ENCODE measurements at regions not wholly inside any gene's neighbourhood (a gene's known extent, or its start where the extent isn't known, plus 50 kb on each side); places are given as distances from the start of the nearest gene placed in this dataset.

DNA sequence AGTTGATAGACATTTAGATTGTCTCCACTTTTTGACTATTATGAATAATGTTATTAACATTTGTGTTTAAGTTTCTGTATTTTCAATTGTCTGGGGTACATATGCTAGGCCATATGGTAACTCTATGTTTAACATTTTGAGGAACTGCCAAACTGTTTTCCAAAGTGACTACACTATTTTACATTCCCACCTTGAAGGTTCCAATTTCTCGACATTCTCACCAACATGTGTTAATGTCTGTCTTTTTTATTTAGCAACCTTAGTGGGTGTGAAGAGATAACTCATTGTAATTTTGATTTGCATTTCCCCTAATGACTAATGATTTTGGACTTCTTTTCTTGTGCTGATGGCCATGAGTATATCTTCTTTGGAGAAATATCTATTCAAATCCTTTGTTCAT lies 832.4 kb downstream of the DNAJB9 start (continued):
- no peak for TF ChIP-seq ZBTB21 (CRISPR knock-in tag; IDR thresholded peaks at IDR 0.05)
- TF ChIP-seq, protein P1, sequence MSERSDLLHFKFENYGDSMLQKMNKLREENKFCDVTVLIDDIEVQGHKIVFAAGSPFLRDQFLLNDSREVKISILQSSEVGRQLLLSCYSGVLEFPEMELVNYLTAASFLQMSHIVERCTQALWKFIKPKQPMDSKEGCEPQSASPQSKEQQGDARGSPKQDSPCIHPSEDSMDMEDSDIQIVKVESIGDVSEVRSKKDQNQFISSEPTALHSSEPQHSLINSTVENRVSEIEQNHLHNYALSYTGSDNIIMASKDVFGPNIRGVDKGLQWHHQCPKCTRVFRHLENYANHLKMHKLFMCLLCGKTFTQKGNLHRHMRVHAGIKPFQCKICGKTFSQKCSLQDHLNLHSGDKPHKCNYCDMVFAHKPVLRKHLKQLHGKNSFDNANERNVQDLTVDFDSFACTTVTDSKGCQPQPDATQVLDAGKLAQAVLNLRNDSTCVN (CRISPR knock-in tag; IDR thresholded peaks at IDR 0.05; ENCODE audit: borderline replicate concordance) = no peak
- TF ChIP-seq NBN (conservative IDR thresholded peaks at IDR 0.05) = no peak

DNA sequence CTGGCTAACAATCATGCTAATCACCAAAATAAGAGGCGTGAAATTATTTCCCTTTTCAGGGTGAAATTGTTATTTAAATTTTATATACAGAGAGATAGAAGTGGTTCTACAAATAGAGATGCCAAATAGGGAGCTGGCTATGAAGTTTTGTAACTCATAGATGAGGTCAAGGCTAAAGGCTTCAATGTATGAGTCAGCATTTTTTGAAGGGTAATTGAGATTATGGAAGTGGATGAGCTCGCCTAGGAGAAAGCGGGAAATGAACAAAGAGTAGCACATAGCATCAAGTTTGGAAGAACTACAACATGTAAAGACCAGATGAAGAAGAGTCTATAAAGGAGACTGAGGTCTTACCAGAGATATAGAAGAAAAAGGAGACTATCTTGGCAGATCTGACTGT lies 838.1 kb downstream of the DNAJB9 start:
- ChIA-PET CTCF (ENCODE audit: low intra/inter-chr PET ratio, low total read pairs) (no interaction called here), POLR2A (no interaction called here)
- 0 out of 2 replicates have a peak, but pooled peaks cover 3% of the 10 kb centered on the region for H3K9me3 ChIP-seq (ENCODE audit: low read length)
- intact Hi-C loops (cut with micrococcal nuclease; ENCODE audit: unreplicated experiment) = no loop called here
- no peak overlapping the region for H3K4me3 ChIP-seq (replicated peaks in 1 of 3; ENCODE audit: insufficient read depth in 1 of 3, low read depth in 2 of 3, low read length in 3 of 3)
- H3K27ac ChIP-seq (ENCODE audit: extremely low read length, insufficient read depth, low read length) = no peak overlapping the region
- FAIRE-seq (no peak), DNase-seq (ENCODE audit: low spot score) (no peak), ATAC-seq (no peak)
- no peaks in the 10 kb centered on the region for H3K36me3 ChIP-seq (replicated peaks in 1 of 2; ENCODE audit: control insufficient read depth in 1 of 2, insufficient read depth in 2 of 2, low read length in 2 of 2)
- H3K27me3 ChIP-seq (ENCODE audit: control insufficient read depth in 1 of 2, insufficient read depth in 2 of 2, low read length in 2 of 2) = no peaks in the 10 kb centered on the region
- WGBS (ENCODE audit: low lambda C conversion rate) = 4% methylated on average over 3 of the region's 3 CpGs
- no peak overlapping the region for H3K4me2 ChIP-seq (ENCODE audit: low read depth, low read length)
- in situ Hi-C loops (cut with HindIII; ENCODE audit: extremely low pct_ligation_motif_present, low pct_unique_long_range_greater_than_20kb) = no loop called here
- no peaks in the 10 kb centered on the region for H3K79me2 ChIP-seq (ENCODE audit: insufficient read depth, low read length)
- H3K4me1 ChIP-seq (ENCODE audit: insufficient read depth, low read length) = no peaks in the 10 kb centered on the region
- TF ChIP-seq ZNF431 (CRISPR knock-in tag; IDR thresholded peaks at IDR 0.05; ENCODE audit: borderline replicate concordance, low read depth) = no peak
- TF ChIP-seq NFE2L2 (IDR thresholded peaks at IDR 0.05; ENCODE audit: low read length) = peak; percentile 74
- peak; percentile 90 for TF ChIP-seq MAFF (IDR thresholded peaks at IDR 0.05; ENCODE audit: low read depth, low read length)
- TF ChIP-seq MAFK (conservative IDR thresholded peaks at IDR 0.05 in 1 of 2, IDR thresholded peaks at IDR 0.05 in 1 of 2; ENCODE audit: low read length in 2 of 2) = peak; percentile 93 to 96
- no peak overlapping the region for H2AFZ ChIP-seq (ENCODE audit: low read length)
- BruUV-seq (replicated peaks) = no TSS peak
- no peaks in the 10 kb centered on the region for H4K20me1 ChIP-seq (ENCODE audit: insufficient read depth, low read length)
- no peak overlapping the region for H3K9ac ChIP-seq (ENCODE audit: insufficient read depth, low read depth, low read length)

DNA sequence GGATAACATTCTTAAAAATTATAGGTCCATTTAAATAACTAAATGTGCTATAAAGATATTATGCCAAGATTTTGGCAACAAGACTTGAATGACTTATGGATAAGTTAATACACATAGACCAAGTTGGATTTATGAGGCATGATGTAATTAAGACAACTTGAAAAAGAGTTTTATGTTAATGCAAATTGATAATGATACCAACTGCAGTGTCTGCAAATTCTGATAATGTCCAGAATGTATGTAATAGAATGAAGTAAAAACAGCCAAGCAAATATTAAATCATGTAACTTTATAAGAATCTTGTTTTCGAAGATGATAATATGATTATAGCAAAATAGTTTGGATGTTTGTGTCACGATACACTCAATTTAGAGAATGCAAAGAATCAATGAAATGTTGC lies 868.3 kb downstream of the DNAJB9 start:
- ATAC-seq (no peak), DNase-seq (ENCODE audit: low spot score) (no peak), FAIRE-seq (no peak)
- no peaks in the 10 kb centered on the region for H3K9me3 ChIP-seq (ENCODE audit: low read length)
- no peak overlapping the region for H3K4me3 ChIP-seq (replicated peaks in 1 of 3; ENCODE audit: insufficient read depth in 1 of 3, low read depth in 2 of 3, low read length in 3 of 3)
- no peaks in the 10 kb centered on the region for H3K27me3 ChIP-seq (ENCODE audit: control insufficient read depth in 1 of 2, insufficient read depth in 2 of 2, low read length in 2 of 2)
- ChIA-PET CTCF (ENCODE audit: low intra/inter-chr PET ratio, low total read pairs) (no interaction called here), POLR2A (no interaction called here)
- H3K36me3 ChIP-seq (replicated peaks in 1 of 2; ENCODE audit: control insufficient read depth in 1 of 2, insufficient read depth in 2 of 2, low read length in 2 of 2) = no peaks in the 10 kb centered on the region
- H3K27ac ChIP-seq (ENCODE audit: extremely low read length, insufficient read depth, low read length) = no peak overlapping the region
- H3K4me1 ChIP-seq (ENCODE audit: insufficient read depth, low read length) = no peaks in the 10 kb centered on the region
- H4K20me1 ChIP-seq (ENCODE audit: insufficient read depth, low read length) = no peaks in the 10 kb centered on the region
- H2AFZ ChIP-seq (ENCODE audit: low read length) = no peak overlapping the region
- H3K79me2 ChIP-seq (ENCODE audit: insufficient read depth, low read length) = no peaks in the 10 kb centered on the region
- WGBS (ENCODE audit: low lambda C conversion rate) = 0% methylated on average over 2 of the region's 2 CpGs
- no peak overlapping the region for H3K9ac ChIP-seq (ENCODE audit: insufficient read depth, low read depth, low read length)
- intact Hi-C loops (cut with micrococcal nuclease; ENCODE audit: unreplicated experiment) (no loop called here), in situ Hi-C loops (cut with HindIII; ENCODE audit: extremely low pct_ligation_motif_present, low pct_unique_long_range_greater_than_20kb) (no loop called here)
- BruUV-seq (replicated peaks) = no TSS peak
- no peak overlapping the region for H3K4me2 ChIP-seq (ENCODE audit: low read depth, low read length)
- TF ChIP-seq ZFP36L2 (CRISPR knock-in tag; IDR thresholded peaks at IDR 0.05) = no peak
- no peak for TF ChIP-seq ZSCAN12 (CRISPR knock-in tag; IDR thresholded peaks at IDR 0.05)
- no peak for TF ChIP-seq AGO2 (optimal IDR thresholded peaks at IDR 0.05; ENCODE audit: low read depth, low read length)
- TF ChIP-seq U2AF2 (IDR thresholded peaks at IDR 0.05; ENCODE audit: low read depth, low read length) = no peak
- TF ChIP-seq ZNF431 (CRISPR knock-in tag; IDR thresholded peaks at IDR 0.05; ENCODE audit: borderline replicate concordance, low read depth) = no peak
- no peak for TF ChIP-seq ZNF317 (CRISPR knock-in tag; IDR thresholded peaks at IDR 0.05)
- no peak for TF ChIP-seq ZBTB8A (CRISPR knock-in tag; IDR thresholded peaks at IDR 0.05; ENCODE audit: borderline replicate concordance, low read depth)
- TF ChIP-seq, protein P2, sequence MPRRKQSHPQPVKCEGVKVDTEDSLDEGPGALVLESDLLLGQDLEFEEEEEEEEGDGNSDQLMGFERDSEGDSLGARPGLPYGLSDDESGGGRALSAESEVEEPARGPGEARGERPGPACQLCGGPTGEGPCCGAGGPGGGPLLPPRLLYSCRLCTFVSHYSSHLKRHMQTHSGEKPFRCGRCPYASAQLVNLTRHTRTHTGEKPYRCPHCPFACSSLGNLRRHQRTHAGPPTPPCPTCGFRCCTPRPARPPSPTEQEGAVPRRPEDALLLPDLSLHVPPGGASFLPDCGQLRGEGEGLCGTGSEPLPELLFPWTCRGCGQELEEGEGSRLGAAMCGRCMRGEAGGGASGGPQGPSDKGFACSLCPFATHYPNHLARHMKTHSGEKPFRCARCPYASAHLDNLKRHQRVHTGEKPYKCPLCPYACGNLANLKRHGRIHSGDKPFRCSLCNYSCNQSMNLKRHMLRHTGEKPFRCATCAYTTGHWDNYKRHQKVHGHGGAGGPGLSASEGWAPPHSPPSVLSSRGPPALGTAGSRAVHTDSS (CRISPR knock-in tag; conservative IDR thresholded peaks at IDR 0.05) = no peak
- TF ChIP-seq ZNF451 (CRISPR knock-in tag; IDR thresholded peaks at IDR 0.05) = no peak
- TF ChIP-seq SAFB2 (CRISPR knock-in tag; IDR thresholded peaks at IDR 0.05; ENCODE audit: borderline replicate concordance, low read depth) = no peak
- TF ChIP-seq SRF (IDR thresholded peaks at IDR 0.05; ENCODE audit: low read depth, low read length) = no peak
- no peak for TF ChIP-seq ZNF260 (CRISPR knock-in tag; IDR thresholded peaks at IDR 0.05; ENCODE audit: borderline replicate concordance, low read depth)
